Tibial artery (tissue), 4 donors: ENCODE measurements at regions not wholly inside any gene's neighbourhood (a gene's known extent, or its start where the extent isn't known, plus 50 kb on each side); places are given as distances from the start of the nearest gene placed in this dataset.

Experiments used
- DNase-seq, 2 donors: peaks; one replicate each; pipeline ENCODE4 v3.0.0-alpha.2; 2019
- H3K27ac ChIP-seq, 2 donors: fragments of 200-600 bp; sonication (generic) in 1 of 2; 1 replicate in 1 of 2; 2 replicates in 1 of 2; pipeline ENCODE4 v1.5.1; 2018 to 2019; ENCODE audit warnings: mild to moderate bottlenecking in 1 of 2
- H3K27me3 ChIP-seq, 2 donors: fragments of 200-600 bp; sonication (generic) in 1 of 2; one replicate each; pipeline versions ENCODE4 v1.5.1 to v1.6.0; 2016 to 2019
- H3K36me3 ChIP-seq, 3 donors: fragments of 200-600 bp; sonication (generic) in 2 of 3; one replicate each; pipeline ENCODE4 v1.5.1; 2016 to 2019; ENCODE audit warnings: mild to moderate bottlenecking in 2 of 3
- H3K4me1 ChIP-seq, 4 donors: fragments of 200-600 bp; sonication (generic) in 2 of 4; 1 replicate in 3 of 4; 2 replicates in 1 of 4; pipeline ENCODE4 v1.5.1; 2016 to 2019
- H3K4me3 ChIP-seq, 2 donors: fragments of 200-600 bp; sonication (generic) in 1 of 2; 1 replicate in 1 of 2; 2 replicates in 1 of 2; pipeline ENCODE4 v1.5.1; 2018 to 2019; ENCODE audit warnings: mild to moderate bottlenecking in 2 of 2
- H3K9me3 ChIP-seq, 3 donors: fragments of 200-600 bp; sonication (generic) in 1 of 3; one replicate each; pipeline ENCODE4 v1.5.1; 2016 to 2019
- CTCF ChIP-seq, 2 experiments: fragments of 200-600 bp in 1 of 2; fragments of 450-650 bp in 1 of 2; IDR thresholded peaks; one replicate each; pipeline ENCODE4 v1.5.1; 2017 to 2019; ENCODE audit warnings: antibody characterized with exemption in 2 of 2, mild to moderate bottlenecking in 1 of 2, moderate library complexity in 1 of 2
- intact Hi-C: fragments of 100-400 bp; cut with DNase I; formaldehyde crosslinking; loops from one replicate; pipeline ENCODE4 v1.15.0; 2023; ENCODE audit warnings: low total_unique reads

- no peak for TF ChIP-seq CTCF (IDR thresholded peaks at IDR 0.05)
- Histone ChIP-seq H3K4me3 (no peak overlapping the region), H3K27ac (no peak overlapping the region), H3K36me3 (no peaks in the 10 kb centered on the region), H3K27me3 (no peaks in the 10 kb centered on the region), H3K4me1 (no peaks in the 10 kb centered on the region), H3K9me3 (no peaks in the 10 kb centered on the region)
- intact Hi-C loops, result no loop called here
- DNase-seq, result no peak
Measured at GRCh38 chr14:84532016-84532415, 997.9 kb upstream of the FLRT2 start.

- no peak for TF ChIP-seq CTCF (IDR thresholded peaks at IDR 0.05)
- intact Hi-C loops, result no loop called here
- H3K4me1 ChIP-seq, result no peaks in the 10 kb centered on the region
- DNase-seq, result no peak
- no peak overlapping the region for H3K4me3 ChIP-seq
- H3K9me3 ChIP-seq, result no peaks in the 10 kb centered on the region
- H3K27ac ChIP-seq, result no peak overlapping the region
- no peaks in the 10 kb centered on the region for H3K36me3 ChIP-seq
- no peaks in the 10 kb centered on the region for H3K27me3 ChIP-seq
Measured at GRCh38 chr14:84533181-84533725, 996.7 kb upstream of the FLRT2 start.

GRCh38 chr14:84533791-84534190 is 996.2 kb upstream of the FLRT2 start:
- Histone ChIP-seq H3K4me1 (no peaks in the 10 kb centered on the region), H3K36me3 (no peaks in the 10 kb centered on the region), H3K9me3 (no peaks in the 10 kb centered on the region), H3K4me3 (no peak overlapping the region), H3K27ac (no peak overlapping the region), H3K27me3 (no peaks in the 10 kb centered on the region)
- intact Hi-C loops, result no loop called here
- DNase-seq, result no peak
- TF ChIP-seq CTCF (IDR thresholded peaks at IDR 0.05), result no peak

GRCh38 chr14:84535484-84535883 is 994.5 kb upstream of the FLRT2 start:
- no peak for TF ChIP-seq CTCF (IDR thresholded peaks at IDR 0.05)
- Histone ChIP-seq H3K27ac (no peak overlapping the region), H3K4me1 (no peaks in the 10 kb centered on the region), H3K9me3 (no peaks in the 10 kb centered on the region), H3K4me3 (no peak overlapping the region), H3K36me3 (no peaks in the 10 kb centered on the region), H3K27me3 (no peaks in the 10 kb centered on the region)
- no peak for DNase-seq
- intact Hi-C loops, result no loop called here

GRCh38 chr14:84535976-84536375 is 994.0 kb upstream of the FLRT2 start:
- no peak overlapping the region for H3K4me3 ChIP-seq
- H3K36me3 ChIP-seq, result no peaks in the 10 kb centered on the region
- no peaks in the 10 kb centered on the region for H3K27me3 ChIP-seq
- no peak overlapping the region for H3K27ac ChIP-seq
- H3K9me3 ChIP-seq, result no peaks in the 10 kb centered on the region
- TF ChIP-seq CTCF (IDR thresholded peaks at IDR 0.05), result no peak
- intact Hi-C loops, result no loop called here
- no peak for DNase-seq
- no peaks in the 10 kb centered on the region for H3K4me1 ChIP-seq

- Histone ChIP-seq H3K4me3 (no peak overlapping the region), H3K9me3 (no peaks in the 10 kb centered on the region), H3K36me3 (no peaks in the 10 kb centered on the region), H3K27me3 (no peaks in the 10 kb centered on the region), H3K4me1 (no peaks in the 10 kb centered on the region), H3K27ac (no peak overlapping the region)
- intact Hi-C loops, result no loop called here
- DNase-seq, result no peak
- TF ChIP-seq CTCF (IDR thresholded peaks at IDR 0.05), result no peak
Measured at GRCh38 chr14:84541018-84541417, 988.9 kb upstream of the FLRT2 start.
